HCT116 (cell line): ENCODE measurements at regions not wholly inside any gene's neighbourhood (a gene's known extent, or its start where the extent isn't known, plus 50 kb on each side); places are given as distances from the start of the nearest gene placed in this dataset.

Experiments
- ATAC-seq: fragments of 200-7000 bp; cut with Tn5 transposase; 2 replicates; pipeline ENCODE4 v1.9.1; 2020; ENCODE audit warnings: mild to moderate bottlenecking, moderate library complexity
- BruUV-seq: library from RNA; stranded (reverse); fragments of 400-500 nt; replicated peaks from 2 replicates; lab custom pipeline; 2021; lab: Mats Ljungman, UMichigan
- CTCF ChIA-PET: fragments of 300-600 bp; sonication (Branson Sonifier 250); formaldehyde crosslinking; loops from one replicate; lab custom pipeline; 2021; ENCODE audit warnings: antibody characterized with exemption; lab: Charles Lee
- POLR2A ChIA-PET: fragments of 300-600, 350-600 bp; sonication (Branson Sonifier 250); formaldehyde crosslinking; loops from one replicate; lab custom pipeline; 2021; ENCODE audit warnings: antibody characterized with exemption; lab: Charles Lee
- RAD21 ChIA-PET, 2 experiments: fragments of 300-600 bp; sonication (Branson Sonifier 250); formaldehyde crosslinking; loops; one replicate each; lab custom pipeline; 2023; ENCODE audit warnings: low total read pairs in 2 of 2; ENCODE audit not compliant: uncharacterized antibody in 2 of 2, unreplicated experiment in 2 of 2, low non-redundant PET in 1 of 2; lab: Charles Lee
- DNase-seq: peaks from one replicate; pipeline ENCODE4 v3.0.0-alpha.2; 2010; ENCODE audit warnings: low read depth, low spot score
- H2AFZ ChIP-seq: fragments of 200-600 bp; shearing (Covaris generic), sonication (generic); 2 replicates; pipeline ENCODE4 v1.6.1; 2017; ENCODE audit warnings: low read depth, mixed run types, mixed read lengths, antibody characterized with exemption, low read length; ENCODE audit not compliant: poor library complexity, severe bottlenecking
- H3K27ac ChIP-seq: 2 replicates; pipeline ENCODE4 v1.5.1; 2012; ENCODE audit warnings: low read depth, low read length
- H3K27me3 ChIP-seq: fragments of 200-600 bp; sonication (generic); 2 replicates; pipeline ENCODE4 v1.6.1; 2016; ENCODE audit warnings: mixed run types, low read length, mixed read lengths; ENCODE audit not compliant: insufficient read depth
- H3K36me3 ChIP-seq, 2 experiments: fragments of 200-500 bp in 1 of 2; fragments of 200-600 bp in 1 of 2; sonication (Bioruptor generic) in 1 of 2; sonication (generic) in 1 of 2; 2 replicates each; pipeline versions ENCODE4 v1.5.1 to v1.6.1; 2014 to 2016; ENCODE audit warnings: low read length in 2 of 2, inconsistent platforms in 1 of 2, mixed read lengths in 1 of 2, mixed run types in 1 of 2; ENCODE audit not compliant: insufficient read depth in 2 of 2, control insufficient read depth in 1 of 2
- H3K4me1 ChIP-seq, 2 experiments: fragments of 200-600 bp in 1 of 2; sonication (generic) in 1 of 2; 2 replicates each; pipeline versions ENCODE4 v1.5.1 to v1.6.1; 2012 to 2017; ENCODE audit warnings: low read length in 2 of 2, inconsistent platforms in 1 of 2, mild to moderate bottlenecking in 1 of 2, mixed read lengths in 1 of 2, mixed run types in 1 of 2, moderate library complexity in 1 of 2; ENCODE audit not compliant: insufficient read depth in 2 of 2, control insufficient read depth in 1 of 2
- H3K4me2 ChIP-seq: fragments of 200-600 bp; sonication (generic); 2 replicates; pipeline ENCODE4 v1.6.1; 2017; ENCODE audit warnings: mixed run types, low read length, mixed read lengths
- H3K4me3 ChIP-seq, 2 experiments: fragments of 200-600 bp in 1 of 2; sonication (generic) in 1 of 2; replicated peaks in 1 of 2; 2 replicates each; pipeline ENCODE4 v1.5.1; 2011 to 2016; ENCODE audit warnings: low read length in 2 of 2, control low read depth in 1 of 2, low read depth in 1 of 2, mild to moderate bottlenecking in 1 of 2, mixed read lengths in 1 of 2, mixed run types in 1 of 2
- H3K79me2 ChIP-seq: fragments of 200-600 bp; sonication (generic); 2 replicates; pipeline ENCODE4 v1.6.1; 2017; ENCODE audit warnings: mild to moderate bottlenecking, mixed run types, low read length, moderate library complexity, mixed read lengths; ENCODE audit not compliant: insufficient read depth
- H3K9ac ChIP-seq: fragments of 200-600 bp; sonication (generic); 2 replicates; pipeline ENCODE4 v1.6.1; 2016; ENCODE audit warnings: low read length, mixed read lengths
- H3K9me2 ChIP-seq: fragments of 200-600 bp; sonication (generic), shearing (Covaris generic); 2 replicates; pipeline ENCODE4 v1.6.1; 2017; ENCODE audit warnings: mixed run types, mild to moderate bottlenecking, moderate library complexity; ENCODE audit not compliant: insufficient read depth
- H3K9me3 ChIP-seq, 2 experiments: fragments of 200-500 bp in 1 of 2; fragments of 200-600 bp in 1 of 2; sonication (Bioruptor generic) in 1 of 2; sonication (generic) in 1 of 2; 2 replicates each; pipeline ENCODE4 v1.6.1; 2014 to 2017; ENCODE audit warnings: low read length in 2 of 2, mixed read lengths in 2 of 2, inconsistent platforms in 1 of 2, low read depth in 1 of 2, mild to moderate bottlenecking in 1 of 2, mixed run types in 1 of 2, moderate library complexity in 1 of 2; ENCODE audit not compliant: control insufficient read depth in 1 of 2, insufficient read depth in 1 of 2
- H4K20me1 ChIP-seq: fragments of 200-600 bp; sonication (generic), shearing (Covaris generic); 2 replicates; pipeline ENCODE4 v1.6.1; 2017; ENCODE audit warnings: mixed run types, mild to moderate bottlenecking, moderate library complexity; ENCODE audit not compliant: insufficient read depth
- ATF3 ChIP-seq: IDR thresholded peaks from 2 replicates; pipeline ENCODE4 v1.6.1; 2012
- CBX3 ChIP-seq: IDR thresholded peaks from 2 replicates; pipeline ENCODE4 v1.6.1; 2012; ENCODE audit warnings: low read depth
- CEBPB ChIP-seq: IDR thresholded peaks from 2 replicates; pipeline ENCODE4 v1.6.1; 2012; ENCODE audit warnings: low read depth
- EGR1 ChIP-seq: IDR thresholded peaks from 2 replicates; pipeline ENCODE4 v1.6.1; 2012; ENCODE audit warnings: low read depth
- ELF1 ChIP-seq: IDR thresholded peaks from 2 replicates; pipeline ENCODE4 v1.6.1; 2012; ENCODE audit warnings: low read depth, borderline replicate concordance
- EZH2phosphoT487 ChIP-seq: fragments of 200-600 bp; IDR thresholded peaks from 2 replicates; pipeline ENCODE4 v1.6.1; 2018; ENCODE audit warnings: antibody characterized with exemption, borderline replicate concordance
- FOSL1 ChIP-seq: IDR thresholded peaks from 2 replicates; pipeline ENCODE4 v1.6.1; 2012; ENCODE audit warnings: low read depth
- JUND ChIP-seq: IDR thresholded peaks from 2 replicates; pipeline ENCODE4 v1.6.1; 2012
- MAX ChIP-seq: IDR thresholded peaks from 2 replicates; pipeline ENCODE4 v1.6.1; 2012
- TCF7L2 ChIP-seq: IDR thresholded peaks from 2 replicates; pipeline ENCODE4 v1.7.0; 2011; ENCODE audit warnings: borderline replicate concordance, inconsistent platforms; ENCODE audit not compliant: insufficient read depth, insufficient read length; ENCODE audit errors: extremely low read depth
- YY1 ChIP-seq: IDR thresholded peaks from 2 replicates; pipeline ENCODE4 v1.6.1; 2011; ENCODE audit warnings: low read length, low read depth, moderate library complexity, mild to moderate bottlenecking; ENCODE audit not compliant: insufficient replicate concordance; ENCODE audit errors: extremely low read depth
- intact Hi-C: fragments of 100-400 bp; cut with micrococcal nuclease; formaldehyde crosslinking; loops from 2 replicates; pipeline ENCODE4 v1.10.0; 2022

GRCh38 chr4:3689576-3690550 lies 76.3 kb upstream of the ADRA2C start:
- RAD21 ChIA-PET, result no interaction called here
- no peak for ATAC-seq
- Histone ChIP-seq H3K4me3 (no peak overlapping the region), H4K20me1 (no peaks in the 10 kb centered on the region), H3K9me3 (no peaks in the 10 kb centered on the region), H3K27me3 (0 out of 2 replicates have a peak, but pooled peaks cover 12% of the 10 kb centered on the region), H3K4me2 (no peak overlapping the region), H3K36me3 (no peaks in the 10 kb centered on the region), H3K9ac (no peak overlapping the region), H3K9me2 (no peaks in the 10 kb centered on the region), H3K79me2 (no peaks in the 10 kb centered on the region), H3K27ac (no peak overlapping the region), H2AFZ (no peak overlapping the region), H3K4me1 (no peaks in the 10 kb centered on the region)
- intact Hi-C loops, result no loop called here
- POLR2A ChIA-PET, result no interaction called here
- no TSS peak for BruUV-seq
- TF ChIP-seq EGR1 (no peak), ATF3 (no peak), MAX (no peak), ELF1 (no peak), YY1 (no peak), CEBPB (no peak), EZH2phosphoT487 (no peak), CBX3 (no peak), FOSL1 (no peak), JUND (no peak), TCF7L2 (no peak)
- no peak for DNase-seq
- CTCF ChIA-PET, result no interaction called here
